HG02852 (cell line): ENCODE measurements at regions not wholly inside any gene's neighbourhood (a gene's known extent, or its start where the extent isn't known, plus 50 kb on each side); places are given as distances from the start of the nearest gene placed in this dataset.
"Not testable (repeated sequence)": the region's sequence is repeated elsewhere in the genome, so short reads cannot be mapped to it uniquely, and the experiment has no call there.

ENCODE experiments used
- ATAC-seq: cut with Tn5 transposase; IDR thresholded peaks from one replicate; pipeline ENCODE4 v1.9.1; 2021; ENCODE audit warnings: mild to moderate bottlenecking, moderate library complexity; ENCODE audit not compliant: unreplicated experiment

- not testable (repeated sequence) for ATAC-seq
Observed at GRCh38 chr18:71030085-71030484, 741.2 kb downstream of the SOCS6 start.

- no peak for ATAC-seq
Observed at GRCh38 chr18:71028285-71028762, 739.5 kb downstream of the SOCS6 start.

- ATAC-seq: no peak
Observed at GRCh38 chr18:71027531-71027930, 738.7 kb downstream of the SOCS6 start.

GRCh38 chr18:71025505-71026225, 736.8 kb downstream of the SOCS6 start:
- ATAC-seq: no peak

- no peak for ATAC-seq
Observed at GRCh38 chr18:71022389-71022788, 733.5 kb downstream of the SOCS6 start.

GRCh38 chr18:71021030-71021362, 732.2 kb downstream of the SOCS6 start:
- no peak for ATAC-seq

GRCh38 chr18:71020342-71021029, 731.6 kb downstream of the SOCS6 start:
- ATAC-seq: no peak

- ATAC-seq: no peak
Observed at GRCh38 chr18:71018816-71019215, 730.0 kb downstream of the SOCS6 start.

GRCh38 chr18:71012789-71013188, 723.9 kb downstream of the SOCS6 start:
- ATAC-seq: no peak

GRCh38 chr18:71011389-71011788, 722.5 kb downstream of the SOCS6 start:
- ATAC-seq: peak; percentile 82

GRCh38 chr18:71008257-71008656, 719.4 kb downstream of the SOCS6 start:
- no peak for ATAC-seq

- ATAC-seq: no peak
Observed at GRCh38 chr18:71001597-71001996, 712.8 kb downstream of the SOCS6 start.

- ATAC-seq: no peak
Observed at GRCh38 chr18:70998490-70998889, 709.6 kb downstream of the SOCS6 start.

- ATAC-seq: no peak
Observed at GRCh38 chr18:70994116-70994515, 705.3 kb downstream of the SOCS6 start.

GRCh38 chr18:70991577-70991976, 702.7 kb downstream of the SOCS6 start:
- ATAC-seq: no peak

GRCh38 chr18:70985948-70986347, 697.1 kb downstream of the SOCS6 start:
- no peak for ATAC-seq

GRCh38 chr18:70982292-70982691, 693.4 kb downstream of the SOCS6 start:
- ATAC-seq: no peak

GRCh38 chr18:70981400-70982140, 692.7 kb downstream of the SOCS6 start:
- no peak for ATAC-seq

GRCh38 chr18:70973626-70974025, 684.8 kb downstream of the SOCS6 start:
- no peak for ATAC-seq

GRCh38 chr18:70966419-70966818, 677.6 kb downstream of the SOCS6 start:
- no peak for ATAC-seq

- no peak for ATAC-seq
Observed at GRCh38 chr18:70961939-70962338, 673.1 kb downstream of the SOCS6 start.

- no peak for ATAC-seq
Observed at GRCh38 chr18:70956554-70956953, 667.7 kb downstream of the SOCS6 start.
